ENCODE measurements at regions not wholly inside any gene's neighbourhood (a gene's known extent, or its start where the extent isn't known, plus 50 kb on each side); places are given as distances from the start of the nearest gene placed in this dataset.

DNA sequence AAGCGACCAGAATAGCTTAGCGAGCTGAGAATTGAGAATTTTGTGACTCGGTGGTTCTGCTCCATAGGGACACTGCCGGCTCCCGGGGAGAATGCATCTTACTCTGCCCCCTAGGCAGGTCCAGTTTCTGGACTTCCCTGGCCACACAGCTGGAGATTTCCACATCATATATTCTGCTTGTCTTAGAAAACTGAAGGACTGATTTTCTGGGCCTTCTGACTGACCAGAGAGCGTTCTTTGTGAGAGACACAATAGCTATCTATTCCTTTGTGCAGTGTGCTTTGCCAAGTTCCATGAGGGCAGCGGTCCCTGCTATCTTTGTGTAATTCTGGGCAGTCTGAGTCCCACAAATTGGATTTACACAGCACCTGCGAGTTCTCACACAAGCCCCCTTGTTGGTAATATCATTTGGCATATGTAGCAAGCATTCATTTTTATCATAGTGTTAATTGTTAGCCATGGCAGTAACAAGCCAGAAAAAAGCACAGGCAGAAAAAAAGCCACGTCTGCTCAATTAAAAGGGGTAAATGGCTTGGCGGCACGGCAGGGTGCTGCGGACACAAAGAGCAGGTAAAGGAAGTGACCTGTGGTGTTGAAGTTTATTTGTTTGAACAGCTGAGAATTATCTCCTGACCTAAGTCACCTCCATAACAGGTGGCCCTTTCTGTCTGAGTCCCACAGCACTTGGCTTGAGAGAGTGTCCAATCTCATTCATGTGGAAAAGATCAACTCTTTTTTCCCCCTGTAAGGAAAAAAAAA lies 688.7 kb downstream of the TUSC7 start:
- TF ChIP-seq, protein P1, sequence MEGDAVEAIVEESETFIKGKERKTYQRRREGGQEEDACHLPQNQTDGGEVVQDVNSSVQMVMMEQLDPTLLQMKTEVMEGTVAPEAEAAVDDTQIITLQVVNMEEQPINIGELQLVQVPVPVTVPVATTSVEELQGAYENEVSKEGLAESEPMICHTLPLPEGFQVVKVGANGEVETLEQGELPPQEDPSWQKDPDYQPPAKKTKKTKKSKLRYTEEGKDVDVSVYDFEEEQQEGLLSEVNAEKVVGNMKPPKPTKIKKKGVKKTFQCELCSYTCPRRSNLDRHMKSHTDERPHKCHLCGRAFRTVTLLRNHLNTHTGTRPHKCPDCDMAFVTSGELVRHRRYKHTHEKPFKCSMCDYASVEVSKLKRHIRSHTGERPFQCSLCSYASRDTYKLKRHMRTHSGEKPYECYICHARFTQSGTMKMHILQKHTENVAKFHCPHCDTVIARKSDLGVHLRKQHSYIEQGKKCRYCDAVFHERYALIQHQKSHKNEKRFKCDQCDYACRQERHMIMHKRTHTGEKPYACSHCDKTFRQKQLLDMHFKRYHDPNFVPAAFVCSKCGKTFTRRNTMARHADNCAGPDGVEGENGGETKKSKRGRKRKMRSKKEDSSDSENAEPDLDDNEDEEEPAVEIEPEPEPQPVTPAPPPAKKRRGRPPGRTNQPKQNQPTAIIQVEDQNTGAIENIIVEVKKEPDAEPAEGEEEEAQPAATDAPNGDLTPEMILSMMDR (IDR thresholded peaks at IDR 0.05) = no peak
- TF ChIP-seq POLR2A (IDR thresholded peaks at IDR 0.05) = no peak

Data from prostate gland (tissue), 2 donors.